ENCODE measurements at regions not wholly inside any gene's neighbourhood (a gene's known extent, or its start where the extent isn't known, plus 50 kb on each side); places are given as distances from the start of the nearest gene placed in this dataset.

DNA sequence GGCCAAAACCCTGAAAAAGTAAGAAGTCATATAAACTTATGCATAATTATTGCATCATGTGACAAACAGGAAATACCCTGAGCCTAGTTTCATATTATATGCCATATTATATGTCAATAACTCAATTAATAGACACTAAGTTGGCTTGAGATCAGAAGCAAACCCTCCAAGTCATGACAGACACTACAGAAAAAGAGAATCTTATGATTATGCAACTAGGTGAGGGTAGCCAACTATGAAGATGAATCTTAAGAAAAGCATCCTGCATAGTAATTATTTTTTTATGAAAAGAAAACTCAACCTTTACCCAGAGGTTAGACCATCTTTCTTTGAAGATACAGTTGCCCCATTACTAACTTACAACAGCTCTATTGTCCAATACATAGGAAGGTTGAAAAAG, 192.4 kb upstream of the VEPH1 start:
- TF ChIP-seq YY1 (IDR thresholded peaks at IDR 0.05; ENCODE audit: insufficient read depth, insufficient read length) (no peak), ZNF274 (IDR thresholded peaks at IDR 0.05; ENCODE audit: low read depth, low read length) (no peak), SUZ12 (IDR thresholded peaks at IDR 0.05; ENCODE audit: extremely low read depth, insufficient read depth, insufficient read length) (no peak)

DNA sequence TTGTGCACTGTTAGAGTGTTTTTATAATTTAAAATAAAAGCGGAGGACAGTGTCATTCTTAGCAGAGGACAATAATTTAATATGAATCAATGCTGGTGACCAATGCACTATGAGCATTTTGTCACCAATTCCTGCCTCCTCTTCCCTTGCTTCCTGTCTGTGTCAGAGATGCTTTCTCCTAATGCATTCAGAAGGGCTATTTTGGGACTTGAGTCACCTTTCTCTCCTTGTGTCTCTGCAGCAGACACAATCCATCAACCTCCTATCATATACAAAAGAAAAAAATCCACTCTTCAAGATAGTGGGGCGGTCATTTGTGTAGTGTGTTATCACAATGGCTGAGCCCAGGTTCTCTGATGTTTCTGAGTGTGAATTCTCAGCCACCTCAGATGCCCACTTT, 191.9 kb upstream of the VEPH1 start:
- no peaks in the 10 kb centered on the region for H3K27me3 ChIP-seq (ENCODE audit: insufficient read depth, insufficient read length)
- no peak overlapping the region for H3K4me3 ChIP-seq (ENCODE audit: insufficient read length, low read depth)
- no peaks in the 10 kb centered on the region for H3K36me3 ChIP-seq (ENCODE audit: insufficient read depth, insufficient read length, low read length)
- H3K9ac ChIP-seq (ENCODE audit: insufficient read length, low read depth), result no peak overlapping the region
- no peak for TF ChIP-seq ZNF274 (IDR thresholded peaks at IDR 0.05; ENCODE audit: low read depth, low read length)
- TF ChIP-seq YY1 (IDR thresholded peaks at IDR 0.05; ENCODE audit: insufficient read depth, insufficient read length), result no peak
- no peak for TF ChIP-seq SUZ12 (IDR thresholded peaks at IDR 0.05; ENCODE audit: extremely low read depth, insufficient read depth, insufficient read length)
- no peaks in the 10 kb centered on the region for H3K9me3 ChIP-seq (ENCODE audit: insufficient read depth, low read length)
- no peaks in the 10 kb centered on the region for H3K4me1 ChIP-seq (ENCODE audit: insufficient read depth, insufficient read length)
- no peak for DNase-seq (ENCODE audit: low read depth, low spot score)

More for the DNA sequence above, 192.4 kb upstream of the VEPH1 start:
- no peaks in the 10 kb centered on the region for H3K9me3 ChIP-seq (ENCODE audit: insufficient read depth, low read length)
- no peak for DNase-seq (ENCODE audit: low read depth, low spot score)
- no peak overlapping the region for H3K9ac ChIP-seq (ENCODE audit: insufficient read length, low read depth)
- no peaks in the 10 kb centered on the region for H3K36me3 ChIP-seq (ENCODE audit: insufficient read depth, insufficient read length, low read length)
- H3K27me3 ChIP-seq (ENCODE audit: insufficient read depth, insufficient read length), result no peaks in the 10 kb centered on the region
- no peak overlapping the region for H3K4me3 ChIP-seq (ENCODE audit: insufficient read length, low read depth)
- H3K4me1 ChIP-seq (ENCODE audit: insufficient read depth, insufficient read length), result no peaks in the 10 kb centered on the region

DNA sequence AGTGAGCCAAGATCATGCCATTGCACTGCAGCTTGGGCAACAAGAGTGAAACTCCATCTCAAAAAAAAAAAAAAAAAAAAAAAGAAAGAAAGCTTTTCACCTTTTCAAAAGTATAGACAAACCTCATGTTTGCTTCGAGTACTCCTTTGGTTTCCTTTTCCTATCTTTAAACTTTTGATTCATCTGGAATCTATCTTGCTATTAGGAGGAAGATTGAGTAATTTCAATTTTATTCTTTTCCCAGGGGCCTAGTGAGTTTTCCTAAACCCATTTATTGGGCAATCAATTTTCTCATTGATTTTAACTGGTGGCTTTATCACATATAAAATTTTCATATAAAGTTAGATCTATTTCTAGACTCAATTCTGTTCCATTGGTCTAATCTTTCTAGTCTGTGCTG, 190.5 kb upstream of the VEPH1 start:
- TF ChIP-seq ZNF274 (IDR thresholded peaks at IDR 0.05; ENCODE audit: low read depth, low read length) (no peak), SUZ12 (IDR thresholded peaks at IDR 0.05; ENCODE audit: extremely low read depth, insufficient read depth, insufficient read length) (no peak), YY1 (IDR thresholded peaks at IDR 0.05; ENCODE audit: insufficient read depth, insufficient read length) (no peak)

DNA sequence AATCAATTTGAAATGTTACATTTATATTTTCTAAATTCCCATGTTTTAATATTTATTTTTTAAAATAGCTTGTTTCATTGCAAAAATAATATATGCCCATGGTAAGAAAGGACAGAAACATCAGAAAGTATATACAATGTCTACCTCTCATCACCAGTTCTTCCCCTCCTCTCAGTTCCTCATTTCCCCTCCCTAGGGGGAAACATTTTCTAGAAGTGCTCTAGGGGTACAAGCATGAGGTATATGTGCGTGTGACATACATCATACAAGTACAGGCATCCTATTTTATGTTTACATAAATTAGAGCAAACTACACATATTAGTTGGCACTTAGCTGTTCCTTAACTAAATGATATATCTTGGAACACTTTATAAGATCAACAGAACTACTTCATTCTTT, 189.3 kb upstream of the VEPH1 start:
- no peaks in the 10 kb centered on the region for H3K27me3 ChIP-seq (ENCODE audit: insufficient read depth, insufficient read length)
- no peak overlapping the region for H3K4me3 ChIP-seq (ENCODE audit: insufficient read length, low read depth)
- H3K4me1 ChIP-seq (ENCODE audit: insufficient read depth, insufficient read length), result no peaks in the 10 kb centered on the region
- no peak overlapping the region for H3K9ac ChIP-seq (ENCODE audit: insufficient read length, low read depth)
- DNase-seq (ENCODE audit: low read depth, low spot score), result no peak
- no peaks in the 10 kb centered on the region for H3K9me3 ChIP-seq (ENCODE audit: insufficient read depth, low read length)
- no peaks in the 10 kb centered on the region for H3K36me3 ChIP-seq (ENCODE audit: insufficient read depth, insufficient read length, low read length)
- TF ChIP-seq ZNF274 (IDR thresholded peaks at IDR 0.05; ENCODE audit: low read depth, low read length), result no peak
- TF ChIP-seq YY1 (IDR thresholded peaks at IDR 0.05; ENCODE audit: insufficient read depth, insufficient read length), result no peak
- TF ChIP-seq SUZ12 (IDR thresholded peaks at IDR 0.05; ENCODE audit: extremely low read depth, insufficient read depth, insufficient read length), result no peak

More for the DNA sequence above, 190.5 kb upstream of the VEPH1 start:
- no peaks in the 10 kb centered on the region for H3K4me1 ChIP-seq (ENCODE audit: insufficient read depth, insufficient read length)
- no peak overlapping the region for H3K4me3 ChIP-seq (ENCODE audit: insufficient read length, low read depth)
- DNase-seq (ENCODE audit: low read depth, low spot score), result no peak
- H3K27me3 ChIP-seq (ENCODE audit: insufficient read depth, insufficient read length), result no peaks in the 10 kb centered on the region
- no peaks in the 10 kb centered on the region for H3K36me3 ChIP-seq (ENCODE audit: insufficient read depth, insufficient read length, low read length)
- H3K9me3 ChIP-seq (ENCODE audit: insufficient read depth, low read length), result no peaks in the 10 kb centered on the region
- no peak overlapping the region for H3K9ac ChIP-seq (ENCODE audit: insufficient read length, low read depth)

DNA sequence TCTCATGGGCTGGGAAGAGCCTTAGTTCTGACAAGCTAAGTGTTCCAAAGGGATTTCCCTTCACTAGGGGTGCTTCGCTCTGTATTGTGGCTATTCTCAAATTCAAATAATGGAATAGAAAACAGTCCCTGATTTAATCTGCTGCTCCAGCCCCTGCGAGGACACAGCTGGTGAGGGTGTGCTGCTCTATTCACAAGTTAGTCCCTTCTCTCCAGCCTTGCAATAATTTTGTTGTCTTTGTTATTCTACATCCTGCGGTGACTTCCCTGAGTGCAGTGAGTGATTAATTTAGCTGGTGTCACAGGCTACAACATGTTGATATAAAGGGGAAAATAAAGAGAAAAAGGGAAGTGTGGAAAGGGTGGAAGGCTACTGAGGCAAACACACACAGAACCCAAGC, 180.5 kb upstream of the VEPH1 start:
- H3K9ac ChIP-seq (ENCODE audit: insufficient read length, low read depth), result no peak overlapping the region
- no peaks in the 10 kb centered on the region for H3K27me3 ChIP-seq (ENCODE audit: insufficient read depth, insufficient read length)
- H3K4me3 ChIP-seq (ENCODE audit: insufficient read length, low read depth), result no peak overlapping the region
- H3K9me3 ChIP-seq (ENCODE audit: insufficient read depth, low read length), result peaks cover 7% of the 10 kb centered on the region
- DNase-seq (ENCODE audit: low read depth, low spot score), result no peak
- no peaks in the 10 kb centered on the region for H3K4me1 ChIP-seq (ENCODE audit: insufficient read depth, insufficient read length)
- TF ChIP-seq YY1 (IDR thresholded peaks at IDR 0.05; ENCODE audit: insufficient read depth, insufficient read length) (no peak), ZNF274 (IDR thresholded peaks at IDR 0.05; ENCODE audit: low read depth, low read length) (no peak), SUZ12 (IDR thresholded peaks at IDR 0.05; ENCODE audit: extremely low read depth, insufficient read depth, insufficient read length) (no peak)
- no peaks in the 10 kb centered on the region for H3K36me3 ChIP-seq (ENCODE audit: insufficient read depth, insufficient read length, low read length)

DNA sequence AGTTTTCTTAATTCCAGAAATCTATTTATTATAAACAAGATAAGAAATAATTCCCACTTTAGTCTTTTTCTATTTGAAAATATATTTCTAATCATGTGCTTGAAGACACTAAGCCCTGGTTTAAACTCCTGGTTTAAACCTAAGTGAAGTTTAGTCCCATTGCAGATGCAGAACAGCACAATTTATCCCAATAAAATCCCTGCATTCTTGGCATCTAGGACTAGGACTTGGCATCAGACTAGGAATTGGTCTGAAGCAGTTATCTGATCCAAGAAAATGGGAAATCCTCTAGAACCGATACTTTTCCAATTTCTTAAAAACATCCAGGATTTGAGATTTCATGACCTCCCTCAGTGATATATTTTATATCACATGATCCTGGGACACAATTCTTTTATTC, 168.8 kb upstream of the VEPH1 start:
- Histone ChIP-seq H3K9ac (ENCODE audit: insufficient read length, low read depth) (no peak overlapping the region), H3K4me1 (ENCODE audit: insufficient read depth, insufficient read length) (no peaks in the 10 kb centered on the region), H3K4me3 (ENCODE audit: insufficient read length, low read depth) (no peak overlapping the region), H3K9me3 (ENCODE audit: insufficient read depth, low read length) (no peaks in the 10 kb centered on the region), H3K36me3 (ENCODE audit: insufficient read depth, insufficient read length, low read length) (no peaks in the 10 kb centered on the region), H3K27me3 (ENCODE audit: insufficient read depth, insufficient read length) (no peaks in the 10 kb centered on the region)
- TF ChIP-seq ZNF274 (IDR thresholded peaks at IDR 0.05; ENCODE audit: low read depth, low read length), result no peak
- TF ChIP-seq YY1 (IDR thresholded peaks at IDR 0.05; ENCODE audit: insufficient read depth, insufficient read length), result no peak
- no peak for TF ChIP-seq SUZ12 (IDR thresholded peaks at IDR 0.05; ENCODE audit: extremely low read depth, insufficient read depth, insufficient read length)
- no peak for DNase-seq (ENCODE audit: low read depth, low spot score)

DNA sequence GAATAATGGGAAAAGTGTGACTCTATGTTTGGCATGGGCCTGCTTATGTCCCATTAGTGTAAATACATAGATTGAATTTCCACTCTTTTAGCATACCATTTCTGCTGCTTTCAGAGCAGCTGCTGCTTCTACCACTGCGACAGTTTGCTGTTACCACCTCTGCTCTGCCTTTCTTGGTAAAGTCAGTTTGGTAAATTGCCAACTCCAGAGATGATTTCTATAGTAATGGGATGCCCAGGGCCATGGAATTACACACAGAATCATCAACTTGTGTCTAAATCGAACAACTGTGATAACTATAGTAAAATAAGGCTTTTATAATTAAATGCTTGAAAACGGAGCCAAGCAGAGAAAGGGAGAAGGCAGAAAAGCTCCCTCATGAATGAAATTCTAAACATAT, 168.4 kb upstream of the VEPH1 start:
- TF ChIP-seq ZNF274 (IDR thresholded peaks at IDR 0.05; ENCODE audit: low read depth, low read length) (no peak), YY1 (IDR thresholded peaks at IDR 0.05; ENCODE audit: insufficient read depth, insufficient read length) (no peak), SUZ12 (IDR thresholded peaks at IDR 0.05; ENCODE audit: extremely low read depth, insufficient read depth, insufficient read length) (no peak)
- Histone ChIP-seq H3K27me3 (ENCODE audit: insufficient read depth, insufficient read length) (no peaks in the 10 kb centered on the region), H3K4me1 (ENCODE audit: insufficient read depth, insufficient read length) (no peaks in the 10 kb centered on the region), H3K9me3 (ENCODE audit: insufficient read depth, low read length) (no peaks in the 10 kb centered on the region), H3K36me3 (ENCODE audit: insufficient read depth, insufficient read length, low read length) (no peaks in the 10 kb centered on the region), H3K9ac (ENCODE audit: insufficient read length, low read depth) (no peak overlapping the region), H3K4me3 (ENCODE audit: insufficient read length, low read depth) (no peak overlapping the region)
- no peak for DNase-seq (ENCODE audit: low read depth, low spot score)

DNA sequence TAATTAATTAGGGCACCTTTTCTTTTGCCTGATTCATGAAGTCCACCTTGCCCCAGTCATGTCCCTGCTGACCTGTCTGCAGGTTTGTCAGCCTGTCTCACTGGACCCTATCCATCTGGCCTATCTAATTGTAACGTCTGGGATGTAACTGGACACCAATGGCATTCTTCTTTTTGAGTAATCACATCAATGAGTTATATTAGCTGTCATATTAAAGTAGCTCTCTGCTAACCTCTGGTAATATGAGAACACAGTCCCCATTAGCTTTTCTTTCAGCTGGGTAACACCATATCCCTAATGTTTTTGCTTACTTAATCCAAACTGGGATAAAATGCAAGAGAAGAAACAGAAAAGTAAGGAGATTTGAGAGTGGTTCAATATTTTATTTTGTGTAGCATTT, 166.2 kb upstream of the VEPH1 start:
- TF ChIP-seq ZNF274 (IDR thresholded peaks at IDR 0.05; ENCODE audit: low read depth, low read length), result no peak
- TF ChIP-seq SUZ12 (IDR thresholded peaks at IDR 0.05; ENCODE audit: extremely low read depth, insufficient read depth, insufficient read length), result no peak
- TF ChIP-seq YY1 (IDR thresholded peaks at IDR 0.05; ENCODE audit: insufficient read depth, insufficient read length), result no peak
- H3K4me1 ChIP-seq (ENCODE audit: insufficient read depth, insufficient read length), result no peaks in the 10 kb centered on the region
- H3K9ac ChIP-seq (ENCODE audit: insufficient read length, low read depth), result no peak overlapping the region
- H3K9me3 ChIP-seq (ENCODE audit: insufficient read depth, low read length), result no peaks in the 10 kb centered on the region
- H3K27me3 ChIP-seq (ENCODE audit: insufficient read depth, insufficient read length), result no peaks in the 10 kb centered on the region
- H3K36me3 ChIP-seq (ENCODE audit: insufficient read depth, insufficient read length, low read length), result no peaks in the 10 kb centered on the region
- no peak for DNase-seq (ENCODE audit: low read depth, low spot score)
- H3K4me3 ChIP-seq (ENCODE audit: insufficient read length, low read depth), result no peak overlapping the region

Data from NT2/D1 (cell line).